CD14-positive monocyte (primary cell): ENCODE measurements at regions not wholly inside any gene's neighbourhood (a gene's known extent, or its start where the extent isn't known, plus 50 kb on each side); places are given as distances from the start of the nearest gene placed in this dataset.

Experiments used
- DNase-seq, 3 donors: peaks; one replicate each; pipeline ENCODE4 v3.0.0-alpha.2; 2011 to 2022
- H2AFZ ChIP-seq: 2 replicates; pipeline ENCODE4 v1.6.0; 2012; ENCODE audit warnings: mild to moderate bottlenecking, low read depth, low read length, inconsistent platforms; ENCODE audit not compliant: insufficient read depth, poor library complexity, severe bottlenecking
- H3K27ac ChIP-seq, 2 donors: 1 replicate in 1 of 2; 2 replicates in 1 of 2; pipeline ENCODE4 v1.5.1; 2012 to 2013; ENCODE audit warnings: low read length in 2 of 2, control low read depth in 1 of 2, inconsistent platforms in 1 of 2, low read depth in 1 of 2, mild to moderate bottlenecking in 1 of 2
- H3K27me3 ChIP-seq, 2 donors: one replicate each; pipeline versions ENCODE4 v1.6.0 to v1.6.1; 2011 to 2013; ENCODE audit warnings: low read length in 2 of 2; ENCODE audit not compliant: control insufficient read depth in 2 of 2, insufficient read depth in 2 of 2
- H3K36me3 ChIP-seq, 2 donors: replicated peaks in 1 of 2; 1 replicate in 1 of 2; 2 replicates in 1 of 2; pipeline versions ENCODE4 v1.5.1 to v1.6.1; 2012 to 2013; ENCODE audit warnings: low read length in 2 of 2, control low read depth in 1 of 2, inconsistent platforms in 1 of 2, mild to moderate bottlenecking in 1 of 2; ENCODE audit not compliant: insufficient read depth in 2 of 2, control insufficient read depth in 1 of 2
- H3K4me1 ChIP-seq, 2 donors: 1 replicate in 1 of 2; 2 replicates in 1 of 2; pipeline versions ENCODE4 v1.5.1 to v1.6.1; 2012 to 2013; ENCODE audit warnings: low read length in 2 of 2, control low read depth in 1 of 2, inconsistent platforms in 1 of 2, mild to moderate bottlenecking in 1 of 2, moderate library complexity in 1 of 2; ENCODE audit not compliant: insufficient read depth in 2 of 2, control insufficient read depth in 1 of 2
- H3K4me2 ChIP-seq: replicated peaks from 2 replicates; pipeline ENCODE3; 2012; ENCODE audit warnings: low read length, moderate library complexity, mild to moderate bottlenecking; ENCODE audit not compliant: poor library complexity, severe bottlenecking; ENCODE audit errors: extremely low read depth
- H3K4me3 ChIP-seq, 3 experiments: fragments of 200-600 bp in 1 of 3; sonication (generic) in 1 of 3; replicated peaks in 1 of 3; 1 replicate in 2 of 3; 2 replicates in 1 of 3; pipeline ENCODE4 v1.5.1; 2011 to 2013; ENCODE audit warnings: low read length in 3 of 3, mild to moderate bottlenecking in 3 of 3, control low read depth in 2 of 3, low read depth in 2 of 3, inconsistent platforms in 1 of 3, moderate library complexity in 1 of 3
- H3K79me2 ChIP-seq: 2 replicates; pipeline ENCODE4 v1.6.0; 2012; ENCODE audit warnings: mild to moderate bottlenecking, control low read depth, inconsistent platforms, low read length, moderate library complexity; ENCODE audit not compliant: insufficient read depth
- H3K9ac ChIP-seq: 2 replicates; pipeline ENCODE4 v1.6.0; 2017; ENCODE audit warnings: low read length, mild to moderate bottlenecking; ENCODE audit not compliant: insufficient read depth, poor library complexity, severe bottlenecking
- H3K9me3 ChIP-seq, 2 donors: replicated peaks in 1 of 2; 1 replicate in 1 of 2; 2 replicates in 1 of 2; pipeline versions ENCODE4 v1.5.1 to v1.6.1; 2012 to 2013; ENCODE audit warnings: low read length in 2 of 2, control low read depth in 1 of 2; ENCODE audit not compliant: control insufficient read depth in 1 of 2, insufficient read depth in 1 of 2
- H4K20me1 ChIP-seq: 2 replicates; pipeline ENCODE4 v1.6.0; 2012; ENCODE audit warnings: mild to moderate bottlenecking, low read length, control low read depth, moderate library complexity; ENCODE audit not compliant: insufficient read depth
- H3K27ac Mint-ChIP-seq, 7 donors: one replicate each; pipeline ENCODE4 v1.8.0; 2020; ENCODE audit warnings: mild to moderate bottlenecking in 7 of 7, mixed read lengths in 7 of 7, moderate library complexity in 6 of 7, inconsistent platforms in 2 of 7
- H3K27me3 Mint-ChIP-seq, 3 donors: one replicate each; pipeline ENCODE4 v1.8.0; 2021 to 2022; ENCODE audit warnings: low read depth in 3 of 3, mild to moderate bottlenecking in 3 of 3, mixed read lengths in 3 of 3, moderate library complexity in 3 of 3, inconsistent platforms in 1 of 3
- H3K36me3 Mint-ChIP-seq, 2 donors: one replicate each; pipeline ENCODE4 v1.8.0; 2020; ENCODE audit warnings: mixed read lengths in 2 of 2, inconsistent platforms in 1 of 2, mild to moderate bottlenecking in 1 of 2
- H3K4me1 Mint-ChIP-seq: one replicate; pipeline ENCODE4 v1.8.0; 2020; ENCODE audit warnings: mild to moderate bottlenecking, mixed read lengths
- H3K4me3 Mint-ChIP-seq, 2 donors: one replicate each; pipeline ENCODE4 v1.8.0; 2020; ENCODE audit warnings: mild to moderate bottlenecking in 2 of 2, mixed read lengths in 2 of 2, moderate library complexity in 1 of 2
- H3K9me3 Mint-ChIP-seq, 7 donors: one replicate each; pipeline ENCODE4 v1.8.0; 2020 to 2022; ENCODE audit warnings: mixed read lengths in 7 of 7, mild to moderate bottlenecking in 6 of 7, moderate library complexity in 6 of 7, inconsistent platforms in 2 of 7
- WGBS: methylation state at CpG from one replicate; pipeline ENCODE4 v1.1.5; 2013; ENCODE audit warnings: missing lambda C conversion rate; ENCODE audit not compliant: insufficient coverage; 5-methylcytosine and 5-hydroxymethylcytosine counted together
- intact Hi-C, 2 donors: fragments of 100-400 bp; cut with micrococcal nuclease; formaldehyde crosslinking; loops; one replicate each; pipeline versions ENCODE4 v1.15.0 to v1.15.1; 2023
- TF ChIP-seq, protein P1 (sequence below): fragments of 200-600 bp; IDR thresholded peaks from one replicate; pipeline ENCODE4 v1.8.0; 2022; ENCODE audit warnings: antibody characterized with exemption, mild to moderate bottlenecking

DNA sequence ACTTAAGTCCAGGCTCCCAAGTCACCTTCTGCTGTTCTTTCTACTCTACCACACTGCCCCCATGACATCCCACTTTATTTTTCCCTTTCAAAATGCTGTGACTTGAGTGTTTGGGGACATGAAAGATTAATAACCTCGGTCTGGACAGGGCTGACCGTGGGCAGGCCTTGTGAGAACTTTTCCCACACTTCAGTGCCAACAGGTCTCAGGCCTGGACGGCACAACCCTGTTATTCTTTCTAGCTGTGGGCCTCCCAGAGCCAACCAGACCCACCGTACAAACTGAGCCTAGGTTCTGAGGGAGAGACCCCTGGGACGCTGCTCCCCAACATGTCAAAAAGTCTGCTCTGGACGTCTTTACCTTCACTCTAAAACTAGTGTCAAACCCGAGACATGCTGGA is 153.4 kb downstream of the CEP120 start:
- no peak overlapping the region for H3K4me2 ChIP-seq
- no peak overlapping the region for H2AFZ ChIP-seq
- no peak for DNase-seq
- H3K27me3 Mint-ChIP-seq: no peaks in the 10 kb centered on the region
- no peaks in the 10 kb centered on the region for H3K27me3 ChIP-seq
- H3K4me3 Mint-ChIP-seq: no peak overlapping the region
- no peak overlapping the region for H3K27ac Mint-ChIP-seq
- no peaks in the 10 kb centered on the region for H3K4me1 Mint-ChIP-seq
- no peak overlapping the region for H3K4me3 ChIP-seq
- 93% methylated on average over 4 of the region's 7 CpGs for WGBS
- no peaks in the 10 kb centered on the region for H3K9me3 ChIP-seq
- no peaks in the 10 kb centered on the region for H3K79me2 ChIP-seq
- H3K4me1 ChIP-seq: no peaks in the 10 kb centered on the region
- no peaks in the 10 kb centered on the region for H4K20me1 ChIP-seq
- no peak overlapping the region for H3K27ac ChIP-seq
- peaks cover 0 to 5% (median 0%) of the 10 kb centered on the region in 7 donors for H3K9me3 Mint-ChIP-seq
- intact Hi-C loops: no loop called here
- no peaks in the 10 kb centered on the region for H3K36me3 ChIP-seq
- H3K36me3 Mint-ChIP-seq: no peaks in the 10 kb centered on the region
- H3K9ac ChIP-seq: no peak overlapping the region
- TF ChIP-seq, protein P1, sequence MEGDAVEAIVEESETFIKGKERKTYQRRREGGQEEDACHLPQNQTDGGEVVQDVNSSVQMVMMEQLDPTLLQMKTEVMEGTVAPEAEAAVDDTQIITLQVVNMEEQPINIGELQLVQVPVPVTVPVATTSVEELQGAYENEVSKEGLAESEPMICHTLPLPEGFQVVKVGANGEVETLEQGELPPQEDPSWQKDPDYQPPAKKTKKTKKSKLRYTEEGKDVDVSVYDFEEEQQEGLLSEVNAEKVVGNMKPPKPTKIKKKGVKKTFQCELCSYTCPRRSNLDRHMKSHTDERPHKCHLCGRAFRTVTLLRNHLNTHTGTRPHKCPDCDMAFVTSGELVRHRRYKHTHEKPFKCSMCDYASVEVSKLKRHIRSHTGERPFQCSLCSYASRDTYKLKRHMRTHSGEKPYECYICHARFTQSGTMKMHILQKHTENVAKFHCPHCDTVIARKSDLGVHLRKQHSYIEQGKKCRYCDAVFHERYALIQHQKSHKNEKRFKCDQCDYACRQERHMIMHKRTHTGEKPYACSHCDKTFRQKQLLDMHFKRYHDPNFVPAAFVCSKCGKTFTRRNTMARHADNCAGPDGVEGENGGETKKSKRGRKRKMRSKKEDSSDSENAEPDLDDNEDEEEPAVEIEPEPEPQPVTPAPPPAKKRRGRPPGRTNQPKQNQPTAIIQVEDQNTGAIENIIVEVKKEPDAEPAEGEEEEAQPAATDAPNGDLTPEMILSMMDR: no peak

DNA sequence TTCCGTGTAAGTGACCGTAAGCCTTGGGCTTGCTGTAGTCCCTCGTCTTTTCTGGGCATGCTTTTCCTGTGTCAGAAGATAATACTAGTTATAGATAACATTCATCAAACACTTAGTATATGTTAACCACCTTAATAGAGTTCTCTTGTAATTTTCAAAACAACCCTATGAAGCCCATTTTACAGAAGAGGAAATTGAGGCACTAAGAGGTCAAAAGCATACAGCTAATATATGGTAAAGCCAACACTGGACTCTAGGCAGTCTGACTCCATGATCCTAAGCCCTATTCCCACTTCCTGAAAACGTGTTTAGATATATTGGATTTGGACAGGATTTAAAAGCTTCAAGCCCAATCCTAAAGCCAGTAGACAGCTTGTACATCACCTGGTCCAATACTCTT is 153.8 kb downstream of the CEP120 start:
- Histone ChIP-seq H3K36me3 (no peaks in the 10 kb centered on the region), H4K20me1 (no peaks in the 10 kb centered on the region), H3K27ac (no peak overlapping the region), H2AFZ (no peak overlapping the region), H3K9me3 (no peaks in the 10 kb centered on the region), H3K4me3 (no peak overlapping the region), H3K9ac (no peak overlapping the region), H3K4me2 (no peak overlapping the region), H3K27me3 (no peaks in the 10 kb centered on the region), H3K79me2 (no peaks in the 10 kb centered on the region), H3K4me1 (no peaks in the 10 kb centered on the region)
- no peaks in the 10 kb centered on the region for H3K4me1 Mint-ChIP-seq
- DNase-seq: no peak
- no CpG with 5 or more reads among the region's 4 CpGs for WGBS
- TF ChIP-seq, protein P1: no peak
- peaks cover 0 to 5% (median 0%) of the 10 kb centered on the region in 7 donors for H3K9me3 Mint-ChIP-seq
- no peak overlapping the region for H3K4me3 Mint-ChIP-seq
- no peaks in the 10 kb centered on the region for H3K27me3 Mint-ChIP-seq
- intact Hi-C loops: no loop called here
- H3K36me3 Mint-ChIP-seq: no peaks in the 10 kb centered on the region
- no peak overlapping the region for H3K27ac Mint-ChIP-seq
